Liver (tissue), 3 donors: ENCODE measurements at regions not wholly inside any gene's neighbourhood (a gene's known extent, or its start where the extent isn't known, plus 50 kb on each side); places are given as distances from the start of the nearest gene placed in this dataset.

Experiments
- CTCF ChIP-seq: fragments of 150-350 bp; IDR thresholded peaks from 2 replicates; pipeline ENCODE4 v1.5.1; 2017; ENCODE audit warnings: improper control_type of control experiment, low read depth, low read length; ENCODE audit not compliant: missing input control
- FOXA1 ChIP-seq: IDR thresholded peaks from 2 replicates; pipeline ENCODE4 v1.6.1; 2016; ENCODE audit warnings: antibody characterized with exemption
- GABPA ChIP-seq, 2 donors: IDR thresholded peaks in 1 of 2; conservative IDR thresholded peaks in 1 of 2; 2 replicates each; pipeline ENCODE4 v1.6.1; 2016; ENCODE audit warnings: antibody characterized with exemption in 2 of 2, mild to moderate bottlenecking in 1 of 2, moderate library complexity in 1 of 2
- JUND ChIP-seq, 2 donors: IDR thresholded peaks; 2 replicates each; pipeline ENCODE4 v1.6.1; 2016; ENCODE audit warnings: antibody characterized with exemption in 2 of 2
- RAD21 ChIP-seq, 2 donors: IDR thresholded peaks; 2 replicates each; pipeline ENCODE4 v1.6.1; 2016; ENCODE audit warnings: antibody characterized with exemption in 2 of 2, mild to moderate bottlenecking in 2 of 2
- SP1 ChIP-seq: IDR thresholded peaks from 2 replicates; pipeline ENCODE4 v1.6.1; 2018; ENCODE audit warnings: antibody characterized with exemption, mild to moderate bottlenecking
- TAF1 ChIP-seq: conservative IDR thresholded peaks from 2 replicates; pipeline ENCODE4 v1.6.1; 2016; ENCODE audit warnings: antibody characterized with exemption, mild to moderate bottlenecking
- YY1 ChIP-seq: IDR thresholded peaks from 2 replicates; pipeline ENCODE4 v1.6.1; 2016; ENCODE audit warnings: antibody characterized with exemption, mild to moderate bottlenecking
- donor health status: healthy.
- donor health status: healthy.

GRCh38 chr13:73809561-73809960 is 324.6 kb downstream of the KLF12 start:
- TF ChIP-seq CTCF (no peak), RAD21 (IDR thresholded peaks at IDR 0.05) (no peak), SP1 (no peak), TAF1 (no peak), GABPA (IDR thresholded peaks at IDR 0.05 in 1 of 2, conservative IDR thresholded peaks at IDR 0.05 in 1 of 2) (no peak), JUND (IDR thresholded peaks at IDR 0.05) (peak in 1 of 2 donors; percentile 20), FOXA1 (no peak), YY1 (no peak)
